ENCODE measurements at regions not wholly inside any gene's neighbourhood (a gene's known extent, or its start where the extent isn't known, plus 50 kb on each side); places are given as distances from the start of the nearest gene placed in this dataset.

DNA sequence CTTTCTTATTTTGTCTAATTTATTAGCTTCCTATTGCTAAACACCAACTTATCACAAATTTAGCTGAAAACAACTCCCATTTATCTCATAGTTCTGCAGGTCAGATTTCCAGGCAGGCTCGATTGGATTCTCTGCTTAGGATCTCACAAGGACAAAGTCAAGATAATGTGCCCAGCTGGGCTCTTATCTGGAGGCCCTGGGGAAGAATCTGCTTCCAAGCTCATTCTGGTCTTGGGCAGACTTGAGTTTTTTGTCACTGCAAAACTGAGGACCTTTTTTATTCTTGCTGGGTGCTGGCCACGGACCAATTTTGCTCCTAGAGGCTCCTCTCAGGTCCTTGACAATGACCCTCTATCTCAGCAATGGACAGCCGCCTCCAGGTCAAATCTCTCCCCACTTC, 215.5 kb downstream of the TRIB2 start:
- no peak overlapping the region for H3K27ac ChIP-seq (ENCODE audit: low read length)
- H4K20me1 ChIP-seq (ENCODE audit: insufficient read depth, low read length) = no peaks in the 10 kb centered on the region
- no peak overlapping the region for H3K9ac ChIP-seq (ENCODE audit: low read depth, low read length)
- peaks cover 15% of the 10 kb centered on the region for H3K4me1 ChIP-seq (ENCODE audit: insufficient read depth, low read length)
- DNase-seq = no peak
- no peak overlapping the region for H3K4me3 ChIP-seq (ENCODE audit: low read depth in 1 of 2, low read length in 2 of 2)
- TF ChIP-seq, protein P1, sequence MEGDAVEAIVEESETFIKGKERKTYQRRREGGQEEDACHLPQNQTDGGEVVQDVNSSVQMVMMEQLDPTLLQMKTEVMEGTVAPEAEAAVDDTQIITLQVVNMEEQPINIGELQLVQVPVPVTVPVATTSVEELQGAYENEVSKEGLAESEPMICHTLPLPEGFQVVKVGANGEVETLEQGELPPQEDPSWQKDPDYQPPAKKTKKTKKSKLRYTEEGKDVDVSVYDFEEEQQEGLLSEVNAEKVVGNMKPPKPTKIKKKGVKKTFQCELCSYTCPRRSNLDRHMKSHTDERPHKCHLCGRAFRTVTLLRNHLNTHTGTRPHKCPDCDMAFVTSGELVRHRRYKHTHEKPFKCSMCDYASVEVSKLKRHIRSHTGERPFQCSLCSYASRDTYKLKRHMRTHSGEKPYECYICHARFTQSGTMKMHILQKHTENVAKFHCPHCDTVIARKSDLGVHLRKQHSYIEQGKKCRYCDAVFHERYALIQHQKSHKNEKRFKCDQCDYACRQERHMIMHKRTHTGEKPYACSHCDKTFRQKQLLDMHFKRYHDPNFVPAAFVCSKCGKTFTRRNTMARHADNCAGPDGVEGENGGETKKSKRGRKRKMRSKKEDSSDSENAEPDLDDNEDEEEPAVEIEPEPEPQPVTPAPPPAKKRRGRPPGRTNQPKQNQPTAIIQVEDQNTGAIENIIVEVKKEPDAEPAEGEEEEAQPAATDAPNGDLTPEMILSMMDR (IDR thresholded peaks at IDR 0.05; ENCODE audit: borderline replicate concordance, extremely low read depth, low read length, poor library complexity, severe bottlenecking) = no peak
- TF ChIP-seq EZH2 (IDR thresholded peaks at IDR 0.05; ENCODE audit: borderline replicate concordance, low read depth, low read length, severe bottlenecking) = no peak
- no peaks in the 10 kb centered on the region for H3K27me3 ChIP-seq (ENCODE audit: insufficient read depth, low read length, poor library complexity)
- H3K36me3 ChIP-seq (ENCODE audit: insufficient read depth, low read length) = no peaks in the 10 kb centered on the region
- no peaks in the 10 kb centered on the region for H3K9me3 ChIP-seq (ENCODE audit: insufficient read depth, low read length, severe bottlenecking)
- H2AFZ ChIP-seq (ENCODE audit: low read depth, low read length) = no peak overlapping the region
- no peaks in the 10 kb centered on the region for H3K79me2 ChIP-seq (ENCODE audit: insufficient read depth, low read length)
- no peak for ATAC-seq (ENCODE audit: insufficient read depth, low read depth)
- H3K4me2 ChIP-seq (ENCODE audit: insufficient read depth, low read length) = no peak overlapping the region

DNA sequence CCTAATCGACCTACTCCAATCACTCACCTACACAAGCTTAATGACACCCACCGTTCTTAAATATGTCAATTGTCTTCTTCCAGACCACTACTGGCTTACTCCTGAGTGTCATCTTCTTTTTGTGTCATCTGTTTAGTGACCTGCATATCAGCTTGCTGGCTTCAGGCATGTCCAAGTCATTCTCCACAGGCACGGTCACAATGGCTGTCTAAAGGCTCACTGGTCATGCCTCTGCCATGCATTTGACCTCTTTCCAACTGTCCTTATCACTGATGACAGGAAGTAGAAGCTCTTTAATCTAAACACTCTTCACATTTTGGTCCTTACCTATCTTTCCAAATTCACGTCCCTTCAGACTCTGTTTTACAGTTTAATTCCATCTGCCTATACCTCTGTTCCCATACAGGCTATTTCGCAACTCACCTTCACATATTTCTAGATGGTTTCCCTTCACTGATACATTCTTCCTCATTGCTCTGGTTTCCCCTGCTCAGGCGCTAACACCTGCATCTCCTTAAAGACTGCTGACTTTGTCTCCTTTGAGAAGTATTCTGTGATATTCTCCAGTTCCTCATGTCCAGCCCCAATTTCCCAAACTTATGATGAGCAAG, 217.5 kb downstream of the TRIB2 start:
- TF ChIP-seq EZH2 (IDR thresholded peaks at IDR 0.05; ENCODE audit: borderline replicate concordance, low read depth, low read length, severe bottlenecking) = no peak
- TF ChIP-seq, protein P1 (IDR thresholded peaks at IDR 0.05; ENCODE audit: borderline replicate concordance, extremely low read depth, low read length, poor library complexity, severe bottlenecking) = no peak
- H3K27ac ChIP-seq (ENCODE audit: low read length) = no peak overlapping the region
- no peak overlapping the region for H3K4me2 ChIP-seq (ENCODE audit: insufficient read depth, low read length)
- DNase-seq (no peak), ATAC-seq (ENCODE audit: insufficient read depth, low read depth) (no peak)
- H3K9ac ChIP-seq (ENCODE audit: low read depth, low read length) = no peak overlapping the region
- no peaks in the 10 kb centered on the region for H3K9me3 ChIP-seq (ENCODE audit: insufficient read depth, low read length, severe bottlenecking)
- no peaks in the 10 kb centered on the region for H3K79me2 ChIP-seq (ENCODE audit: insufficient read depth, low read length)
- H3K4me1 ChIP-seq (ENCODE audit: insufficient read depth, low read length) = no peaks in the 10 kb centered on the region
- H4K20me1 ChIP-seq (ENCODE audit: insufficient read depth, low read length) = no peaks in the 10 kb centered on the region
- no peak overlapping the region for H3K4me3 ChIP-seq (ENCODE audit: low read depth in 1 of 2, low read length in 2 of 2)
- no peaks in the 10 kb centered on the region for H3K27me3 ChIP-seq (ENCODE audit: insufficient read depth, low read length, poor library complexity)
- H2AFZ ChIP-seq (ENCODE audit: low read depth, low read length) = no peak overlapping the region
- H3K36me3 ChIP-seq (ENCODE audit: insufficient read depth, low read length) = no peaks in the 10 kb centered on the region

DNA sequence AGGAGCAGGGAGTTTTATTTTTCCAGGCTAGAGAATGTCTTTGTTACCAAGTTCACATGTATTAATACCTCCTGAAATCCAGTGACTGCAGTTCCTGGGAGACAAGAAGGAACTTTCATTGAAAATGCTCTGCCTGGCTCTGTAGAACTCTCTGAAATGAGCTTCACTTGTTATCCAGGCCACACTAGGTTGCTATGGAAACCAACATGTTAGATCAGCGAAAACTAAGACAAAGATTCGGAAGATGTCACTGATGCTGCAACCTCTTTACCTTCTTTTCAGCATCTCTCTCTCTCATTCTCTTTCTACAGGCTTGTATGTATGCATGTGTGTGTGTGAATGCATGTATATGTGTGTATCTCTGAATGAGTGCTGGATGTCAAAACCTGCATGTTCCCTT, 218.5 kb downstream of the TRIB2 start:
- H3K4me3 ChIP-seq (ENCODE audit: low read depth in 1 of 2, low read length in 2 of 2) = no peak overlapping the region
- no peak for ATAC-seq (ENCODE audit: insufficient read depth, low read depth)
- no peaks in the 10 kb centered on the region for H3K9me3 ChIP-seq (ENCODE audit: insufficient read depth, low read length, severe bottlenecking)

More for the DNA sequence above, 218.5 kb downstream of the TRIB2 start:
- Histone ChIP-seq H2AFZ (ENCODE audit: low read depth, low read length) (no peak overlapping the region), H3K4me1 (ENCODE audit: insufficient read depth, low read length) (no peaks in the 10 kb centered on the region), H3K27ac (ENCODE audit: low read length) (no peak overlapping the region), H3K4me2 (ENCODE audit: insufficient read depth, low read length) (no peak overlapping the region), H3K79me2 (ENCODE audit: insufficient read depth, low read length) (no peaks in the 10 kb centered on the region), H3K9ac (ENCODE audit: low read depth, low read length) (no peak overlapping the region), H3K27me3 (ENCODE audit: insufficient read depth, low read length, poor library complexity) (no peaks in the 10 kb centered on the region), H4K20me1 (ENCODE audit: insufficient read depth, low read length) (no peaks in the 10 kb centered on the region), H3K36me3 (ENCODE audit: insufficient read depth, low read length) (no peaks in the 10 kb centered on the region)
- TF ChIP-seq, protein P1 (IDR thresholded peaks at IDR 0.05; ENCODE audit: borderline replicate concordance, extremely low read depth, low read length, poor library complexity, severe bottlenecking) = no peak
- TF ChIP-seq EZH2 (IDR thresholded peaks at IDR 0.05; ENCODE audit: borderline replicate concordance, low read depth, low read length, severe bottlenecking) = no peak
- no peak for DNase-seq
